ENCODE measurements at regions not wholly inside any gene's neighbourhood (a gene's known extent, or its start where the extent isn't known, plus 50 kb on each side); places are given as distances from the start of the nearest gene placed in this dataset.

GRCh38 chr5:125017796-125018195, 271.4 kb upstream of the ZNF608 start:
- Histone ChIP-seq H3K9ac (replicated peaks; ENCODE audit: extremely low read depth, insufficient read depth, low read length) (no peak overlapping the region), H3K79me2 (ENCODE audit: control insufficient read depth, insufficient read depth, low read length) (no peaks in the 10 kb centered on the region), H2AFZ (ENCODE audit: low read depth, low read length) (no peak overlapping the region), H3K36me3 (ENCODE audit: control insufficient read depth in 2 of 2, extremely low read depth in 1 of 2, insufficient read depth in 2 of 2, low read length in 2 of 2) (no peaks in the 10 kb centered on the region), H3K4me1 (ENCODE audit: control insufficient read depth, extremely low read depth, insufficient read depth, low read length) (no peaks in the 10 kb centered on the region), H4K20me1 (replicated peaks; ENCODE audit: control insufficient read depth, extremely low read depth, insufficient read depth, low read length) (no peaks in the 10 kb centered on the region), H3K9me3 (replicated peaks; ENCODE audit: control insufficient read depth, insufficient read depth, low read length) (no peaks in the 10 kb centered on the region), H3K27ac (ENCODE audit: insufficient read depth, low read depth, low read length) (no peak overlapping the region), H3K27me3 (ENCODE audit: control insufficient read depth in 2 of 2, insufficient read depth in 2 of 2, low read length in 2 of 2) (no peaks in the 10 kb centered on the region), H3K4me3 (replicated peaks in 1 of 3; ENCODE audit: insufficient read depth in 1 of 3, low read depth in 1 of 3, low read length in 3 of 3) (no peak overlapping the region), H3K9me1 (replicated peaks; ENCODE audit: control insufficient read depth, extremely low read depth, insufficient read depth, low read length) (no peaks in the 10 kb centered on the region), H3K4me2 (ENCODE audit: insufficient read depth, low read length) (no peak overlapping the region)
- ChIA-PET CTCF (no interaction called here), POLR2A (no interaction called here)
- FAIRE-seq (no peak), DNase-seq (ENCODE audit: low read depth, low spot score) (no peak)
- no TSS peak for BruUV-seq (replicated peaks)
- intact Hi-C loops (cut with micrococcal nuclease) (no loop called here), dilution Hi-C loops (cut with MboI; ENCODE audit: extremely low pct_ligation_motif_present, low sequenced_read_pairs) (no loop called here)
- TF ChIP-seq POLR2A (IDR thresholded peaks at IDR 0.05; ENCODE audit: low read depth, low read length) (no peak), FOS (IDR thresholded peaks at IDR 0.05; ENCODE audit: borderline replicate concordance, insufficient read depth, low read length) (no peak), EZH2 (IDR thresholded peaks at IDR 0.05; ENCODE audit: borderline replicate concordance, low read depth, low read length, severe bottlenecking) (no peak)

- FAIRE-seq: no peak
- no peak for TF ChIP-seq JUN (IDR thresholded peaks at IDR 0.05; ENCODE audit: borderline replicate concordance, insufficient read depth, insufficient read length, low read depth)
- TF ChIP-seq POLR2AphosphoS5 (IDR thresholded peaks at IDR 0.05; ENCODE audit: insufficient read depth, low read depth, low read length): no peak
- TF ChIP-seq POLR2A (IDR thresholded peaks at IDR 0.05; ENCODE audit: low read depth, low read length): no peak
- no peak for TF ChIP-seq FOS (IDR thresholded peaks at IDR 0.05; ENCODE audit: borderline replicate concordance, insufficient read depth, low read length)
- no peak for TF ChIP-seq GATA2 (IDR thresholded peaks at IDR 0.05; ENCODE audit: insufficient read depth, insufficient read length, low read depth, low read length)
- TF ChIP-seq, protein P1, sequence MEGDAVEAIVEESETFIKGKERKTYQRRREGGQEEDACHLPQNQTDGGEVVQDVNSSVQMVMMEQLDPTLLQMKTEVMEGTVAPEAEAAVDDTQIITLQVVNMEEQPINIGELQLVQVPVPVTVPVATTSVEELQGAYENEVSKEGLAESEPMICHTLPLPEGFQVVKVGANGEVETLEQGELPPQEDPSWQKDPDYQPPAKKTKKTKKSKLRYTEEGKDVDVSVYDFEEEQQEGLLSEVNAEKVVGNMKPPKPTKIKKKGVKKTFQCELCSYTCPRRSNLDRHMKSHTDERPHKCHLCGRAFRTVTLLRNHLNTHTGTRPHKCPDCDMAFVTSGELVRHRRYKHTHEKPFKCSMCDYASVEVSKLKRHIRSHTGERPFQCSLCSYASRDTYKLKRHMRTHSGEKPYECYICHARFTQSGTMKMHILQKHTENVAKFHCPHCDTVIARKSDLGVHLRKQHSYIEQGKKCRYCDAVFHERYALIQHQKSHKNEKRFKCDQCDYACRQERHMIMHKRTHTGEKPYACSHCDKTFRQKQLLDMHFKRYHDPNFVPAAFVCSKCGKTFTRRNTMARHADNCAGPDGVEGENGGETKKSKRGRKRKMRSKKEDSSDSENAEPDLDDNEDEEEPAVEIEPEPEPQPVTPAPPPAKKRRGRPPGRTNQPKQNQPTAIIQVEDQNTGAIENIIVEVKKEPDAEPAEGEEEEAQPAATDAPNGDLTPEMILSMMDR (IDR thresholded peaks at IDR 0.05; ENCODE audit: extremely low read depth in 1 of 2, insufficient read depth in 1 of 2, low read depth in 1 of 2, low read length in 2 of 2): no peak
- no peak for TF ChIP-seq EZH2 (IDR thresholded peaks at IDR 0.05; ENCODE audit: borderline replicate concordance, low read depth, low read length, severe bottlenecking)
- no peak for TF ChIP-seq MYC (IDR thresholded peaks at IDR 0.05; ENCODE audit: low read depth, low read length)
- BruUV-seq (replicated peaks): no TSS peak
- Histone ChIP-seq H3K27ac (ENCODE audit: insufficient read depth, low read depth, low read length) (no peak overlapping the region), H4K20me1 (replicated peaks; ENCODE audit: control insufficient read depth, extremely low read depth, insufficient read depth, low read length) (no peaks in the 10 kb centered on the region), H3K9me1 (replicated peaks; ENCODE audit: control insufficient read depth, extremely low read depth, insufficient read depth, low read length) (no peaks in the 10 kb centered on the region), H3K79me2 (ENCODE audit: control insufficient read depth, insufficient read depth, low read length) (no peaks in the 10 kb centered on the region), H3K9ac (replicated peaks; ENCODE audit: extremely low read depth, insufficient read depth, low read length) (no peak overlapping the region), H3K36me3 (ENCODE audit: control insufficient read depth in 2 of 2, extremely low read depth in 1 of 2, insufficient read depth in 2 of 2, low read length in 2 of 2) (no peaks in the 10 kb centered on the region), H3K27me3 (ENCODE audit: control insufficient read depth in 2 of 2, insufficient read depth in 2 of 2, low read length in 2 of 2) (no peaks in the 10 kb centered on the region), H2AFZ (ENCODE audit: low read depth, low read length) (no peak overlapping the region), H3K9me3 (replicated peaks; ENCODE audit: control insufficient read depth, insufficient read depth, low read length) (no peaks in the 10 kb centered on the region), H3K4me3 (replicated peaks in 1 of 3; ENCODE audit: insufficient read depth in 1 of 3, low read depth in 1 of 3, low read length in 3 of 3) (no peak overlapping the region), H3K4me2 (ENCODE audit: insufficient read depth, low read length) (no peak overlapping the region), H3K4me1 (ENCODE audit: control insufficient read depth, extremely low read depth, insufficient read depth, low read length) (no peaks in the 10 kb centered on the region)
- intact Hi-C loops (cut with micrococcal nuclease) (no loop called here), dilution Hi-C loops (cut with MboI; ENCODE audit: extremely low pct_ligation_motif_present, low sequenced_read_pairs) (no loop called here)
- POLR2A ChIA-PET: no interaction called here
- CTCF ChIA-PET: no interaction called here
- no peak for DNase-seq (ENCODE audit: low read depth, low spot score)
These were observed 277.2 kb upstream of the ZNF608 start for GRCh38 chr5:125023673-125024072.

Measured in endothelial cell of umbilical vein (primary cell).